ENCODE measurements at regions not wholly inside any gene's neighbourhood (a gene's known extent, or its start where the extent isn't known, plus 50 kb on each side); places are given as distances from the start of the nearest gene placed in this dataset.

DNA sequence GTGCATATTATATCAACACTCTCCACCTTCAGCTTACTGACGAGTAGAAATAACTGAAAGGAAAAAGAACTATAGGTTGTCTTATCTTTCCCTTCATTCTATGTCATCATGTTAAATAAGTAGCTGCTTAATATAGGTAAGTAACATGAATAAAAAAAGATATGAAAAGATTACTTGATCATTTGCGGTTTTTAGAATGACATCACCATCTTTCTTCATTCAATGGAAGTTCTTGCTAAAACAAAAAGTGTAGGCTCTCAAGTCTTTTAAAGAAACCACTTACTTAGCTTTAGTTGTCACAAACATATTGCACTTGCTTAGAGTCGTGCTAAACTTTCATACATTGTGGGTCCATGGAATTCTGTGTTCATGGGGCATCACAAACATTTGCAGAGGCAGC lies 331.1 kb upstream of the DEPDC1 start (continued):
- TF ChIP-seq, protein P1, sequence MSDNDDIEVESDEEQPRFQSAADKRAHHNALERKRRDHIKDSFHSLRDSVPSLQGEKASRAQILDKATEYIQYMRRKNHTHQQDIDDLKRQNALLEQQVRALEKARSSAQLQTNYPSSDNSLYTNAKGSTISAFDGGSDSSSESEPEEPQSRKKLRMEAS (IDR thresholded peaks at IDR 0.05), result no peak
- TF ChIP-seq HNF4A (conservative IDR thresholded peaks at IDR 0.05) (no peak), FOXA2 (IDR thresholded peaks at IDR 0.05) (no peak), EGR1 (IDR thresholded peaks at IDR 0.05; ENCODE audit: low read depth in 2 of 2) (no peak), RXRA (IDR thresholded peaks at IDR 0.05) (no peak), YY1 (IDR thresholded peaks at IDR 0.05) (no peak)
- TF ChIP-seq, protein P2, sequence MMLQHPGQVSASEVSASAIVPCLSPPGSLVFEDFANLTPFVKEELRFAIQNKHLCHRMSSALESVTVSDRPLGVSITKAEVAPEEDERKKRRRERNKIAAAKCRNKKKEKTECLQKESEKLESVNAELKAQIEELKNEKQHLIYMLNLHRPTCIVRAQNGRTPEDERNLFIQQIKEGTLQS (IDR thresholded peaks at IDR 0.05), result no peak

DNA sequence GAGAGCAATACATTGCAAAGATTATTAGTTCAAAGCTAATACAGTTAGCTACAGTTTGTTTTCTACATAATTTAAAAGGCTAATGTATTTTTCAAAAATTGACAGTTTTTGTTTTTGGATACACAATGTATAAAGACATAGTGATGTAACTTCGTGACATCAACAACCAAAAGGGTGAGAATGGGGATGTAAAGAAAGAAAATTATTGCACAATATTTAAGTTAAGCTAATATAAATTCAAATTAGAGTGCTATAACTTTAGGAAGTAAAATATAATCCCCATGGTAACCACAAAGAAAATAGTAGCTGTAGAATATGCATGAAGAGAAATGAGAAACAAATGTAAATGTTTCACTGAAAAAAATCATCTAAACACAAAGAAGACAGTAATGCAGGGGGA lies 334.4 kb upstream of the DEPDC1 start:
- no peak overlapping the region for H3K4me3 ChIP-seq (ENCODE audit: low read depth in 1 of 3, low read length in 3 of 3)
- H3K36me3 ChIP-seq (ENCODE audit: control insufficient read depth in 4 of 4, insufficient read depth in 3 of 4, low read depth in 1 of 4, low read length in 3 of 4), result no peaks in the 10 kb centered on the region
- TF ChIP-seq, protein P1 (IDR thresholded peaks at IDR 0.05), result no peak
- peaks cover 0 to 4% (median under 1%) of the 10 kb centered on the region in 4 donors for H3K9me3 ChIP-seq (ENCODE audit: control insufficient read depth in 4 of 4, low read length in 3 of 4)
- no peak overlapping the region for H3K27ac ChIP-seq (ENCODE audit: low read depth in 1 of 2, low read length in 2 of 2)
- H3K9ac ChIP-seq (ENCODE audit: low read depth in 1 of 2, low read length in 2 of 2), result no peak overlapping the region
- no peak for DNase-seq (ENCODE audit: low spot score)
- H3K27me3 ChIP-seq (ENCODE audit: control insufficient read depth in 4 of 4, insufficient read depth in 4 of 4, low read length in 3 of 4), result no peaks in the 10 kb centered on the region
- no peaks in the 10 kb centered on the region for H3K4me1 ChIP-seq (ENCODE audit: control insufficient read depth in 4 of 4, insufficient read depth in 4 of 4, low read length in 3 of 4)
- WGBS, result 0% methylated on average over 1 of the region's 1 CpG

DNA sequence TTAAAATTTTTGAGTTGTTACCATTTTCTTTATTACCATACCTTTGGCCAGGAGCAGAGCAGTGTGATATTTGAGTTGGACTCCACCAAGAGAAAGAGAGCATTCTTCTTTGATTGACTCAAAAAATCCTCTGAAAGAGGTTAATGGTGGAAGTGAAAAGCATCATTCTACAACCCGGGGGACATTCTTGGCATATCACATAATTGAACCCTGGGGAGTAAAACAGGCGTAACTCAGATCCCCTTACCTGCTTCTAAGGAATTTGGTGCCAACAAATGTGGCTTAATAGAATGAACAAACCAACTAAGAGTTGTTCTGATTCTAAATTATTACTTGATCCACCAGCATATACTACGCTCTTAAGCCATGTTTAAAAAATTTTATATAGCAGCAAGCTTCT lies 351.1 kb upstream of the DEPDC1 start:
- no peak overlapping the region for H3K4me3 ChIP-seq (ENCODE audit: low read depth in 1 of 3, low read length in 3 of 3)
- WGBS, result 87% methylated on average over 3 of the region's 3 CpGs
- H3K27ac ChIP-seq (ENCODE audit: low read depth in 1 of 2, low read length in 2 of 2), result no peak overlapping the region
- TF ChIP-seq, protein P3, sequence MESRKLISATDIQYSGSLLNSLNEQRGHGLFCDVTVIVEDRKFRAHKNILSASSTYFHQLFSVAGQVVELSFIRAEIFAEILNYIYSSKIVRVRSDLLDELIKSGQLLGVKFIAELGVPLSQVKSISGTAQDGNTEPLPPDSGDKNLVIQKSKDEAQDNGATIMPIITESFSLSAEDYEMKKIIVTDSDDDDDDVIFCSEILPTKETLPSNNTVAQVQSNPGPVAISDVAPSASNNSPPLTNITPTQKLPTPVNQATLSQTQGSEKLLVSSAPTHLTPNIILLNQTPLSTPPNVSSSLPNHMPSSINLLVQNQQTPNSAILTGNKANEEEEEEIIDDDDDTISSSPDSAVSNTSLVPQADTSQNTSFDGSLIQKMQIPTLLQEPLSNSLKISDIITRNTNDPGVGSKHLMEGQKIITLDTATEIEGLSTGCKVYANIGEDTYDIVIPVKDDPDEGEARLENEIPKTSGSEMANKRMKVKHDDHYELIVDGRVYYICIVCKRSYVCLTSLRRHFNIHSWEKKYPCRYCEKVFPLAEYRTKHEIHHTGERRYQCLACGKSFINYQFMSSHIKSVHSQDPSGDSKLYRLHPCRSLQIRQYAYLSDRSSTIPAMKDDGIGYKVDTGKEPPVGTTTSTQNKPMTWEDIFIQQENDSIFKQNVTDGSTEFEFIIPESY (IDR thresholded peaks at IDR 0.05), result no peak
- TF ChIP-seq RXRA (IDR thresholded peaks at IDR 0.05), result no peak
- no peak overlapping the region for H3K9ac ChIP-seq (ENCODE audit: low read depth in 1 of 2, low read length in 2 of 2)
- no peaks in the 10 kb centered on the region for H3K4me1 ChIP-seq (ENCODE audit: control insufficient read depth in 4 of 4, insufficient read depth in 4 of 4, low read length in 3 of 4)
- no peaks in the 10 kb centered on the region for H3K9me3 ChIP-seq (ENCODE audit: control insufficient read depth in 4 of 4, low read length in 3 of 4)
- H3K27me3 ChIP-seq (ENCODE audit: control insufficient read depth in 4 of 4, insufficient read depth in 4 of 4, low read length in 3 of 4), result no peaks in the 10 kb centered on the region
- DNase-seq (ENCODE audit: low spot score), result no peak
- H3K36me3 ChIP-seq (ENCODE audit: control insufficient read depth in 4 of 4, insufficient read depth in 3 of 4, low read depth in 1 of 4, low read length in 3 of 4), result no peaks in the 10 kb centered on the region

DNA sequence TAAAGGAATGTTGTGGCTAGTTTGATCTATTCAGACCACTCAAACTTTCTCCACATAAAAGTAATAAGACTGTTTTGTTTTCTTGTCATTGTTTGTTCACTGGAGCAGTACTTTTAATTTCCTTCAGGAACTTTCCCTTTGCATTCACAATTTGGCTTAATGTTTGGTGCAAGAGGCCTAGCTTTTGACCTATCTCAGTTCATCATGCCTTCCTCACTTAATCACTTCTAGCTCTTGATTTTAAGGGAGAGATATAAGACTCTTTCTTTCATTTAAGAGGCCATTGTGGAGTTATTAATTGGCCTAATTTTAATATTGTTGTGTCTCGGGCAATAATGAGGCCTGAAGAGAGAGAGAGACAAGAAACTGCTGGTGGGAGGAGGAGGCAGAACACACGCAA lies 371.7 kb upstream of the DEPDC1 start:
- no peak for DNase-seq (ENCODE audit: low spot score)
- H3K9me3 ChIP-seq (ENCODE audit: control insufficient read depth in 4 of 4, low read length in 3 of 4), result peaks cover 0 to 4% (median 0%) of the 10 kb centered on the region in 4 donors
- no peak for TF ChIP-seq FOXA1 (IDR thresholded peaks at IDR 0.05)
- no peaks in the 10 kb centered on the region for H3K36me3 ChIP-seq (ENCODE audit: control insufficient read depth in 4 of 4, insufficient read depth in 3 of 4, low read depth in 1 of 4, low read length in 3 of 4)
- no peaks in the 10 kb centered on the region for H3K27me3 ChIP-seq (ENCODE audit: control insufficient read depth in 4 of 4, insufficient read depth in 4 of 4, low read length in 3 of 4)
- no peak overlapping the region for H3K27ac ChIP-seq (ENCODE audit: low read depth in 1 of 2, low read length in 2 of 2)
- no peaks in the 10 kb centered on the region for H3K4me1 ChIP-seq (ENCODE audit: control insufficient read depth in 4 of 4, insufficient read depth in 4 of 4, low read length in 3 of 4)
- no peak overlapping the region for H3K4me3 ChIP-seq (ENCODE audit: low read depth in 1 of 3, low read length in 3 of 3)
- H3K9ac ChIP-seq (ENCODE audit: low read depth in 1 of 2, low read length in 2 of 2), result no peak overlapping the region
- 95% methylated on average over 2 of the region's 2 CpGs for WGBS

DNA sequence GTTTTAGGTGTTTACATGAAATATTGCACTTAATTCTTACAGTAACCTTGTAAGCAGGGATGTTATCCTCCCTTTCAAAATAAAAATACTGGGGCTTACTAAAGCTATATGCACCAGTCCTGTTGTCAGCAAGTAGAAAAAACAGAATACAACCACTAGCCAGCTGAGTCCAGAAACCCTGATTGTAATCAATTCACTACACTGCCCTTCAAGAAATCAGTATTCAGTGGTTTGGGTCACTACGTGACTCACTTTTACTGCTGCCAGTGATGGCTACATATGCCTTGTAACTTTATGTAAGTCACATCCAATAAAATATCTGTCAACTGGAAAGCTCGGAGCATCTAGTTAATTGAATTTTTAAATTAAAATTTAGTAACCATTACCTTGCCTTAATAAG lies 376.3 kb upstream of the DEPDC1 start:
- H3K4me1 ChIP-seq (ENCODE audit: control insufficient read depth in 4 of 4, insufficient read depth in 4 of 4, low read length in 3 of 4), result no peaks in the 10 kb centered on the region
- H3K4me3 ChIP-seq (ENCODE audit: low read depth in 1 of 3, low read length in 3 of 3), result no peak overlapping the region
- WGBS, result 59% methylated on average over 2 of the region's 2 CpGs
- DNase-seq (ENCODE audit: low spot score), result no peak
- no peaks in the 10 kb centered on the region for H3K27me3 ChIP-seq (ENCODE audit: control insufficient read depth in 4 of 4, insufficient read depth in 4 of 4, low read length in 3 of 4)
- H3K36me3 ChIP-seq (ENCODE audit: control insufficient read depth in 4 of 4, insufficient read depth in 3 of 4, low read depth in 1 of 4, low read length in 3 of 4), result no peaks in the 10 kb centered on the region
- peaks cover 0 to 5% (median 0%) of the 10 kb centered on the region in 4 donors for H3K9me3 ChIP-seq (ENCODE audit: control insufficient read depth in 4 of 4, low read length in 3 of 4)
- H3K9ac ChIP-seq (ENCODE audit: low read depth in 1 of 2, low read length in 2 of 2), result no peak overlapping the region
- no peak overlapping the region for H3K27ac ChIP-seq (ENCODE audit: low read depth in 1 of 2, low read length in 2 of 2)
- TF ChIP-seq SP1 (IDR thresholded peaks at IDR 0.05) (no peak), JUND (IDR thresholded peaks at IDR 0.05) (no peak), HNF4A (conservative IDR thresholded peaks at IDR 0.05) (no peak), FOXA1 (IDR thresholded peaks at IDR 0.05) (no peak), RXRA (IDR thresholded peaks at IDR 0.05) (no peak), TAF1 (conservative IDR thresholded peaks at IDR 0.05) (no peak), GABPA (IDR thresholded peaks at IDR 0.05 in 1 of 2, conservative IDR thresholded peaks at IDR 0.05 in 1 of 2) (no peak), NR2F2 (IDR thresholded peaks at IDR 0.05) (no peak), FOXA2 (IDR thresholded peaks at IDR 0.05) (no peak), EGR1 (IDR thresholded peaks at IDR 0.05; ENCODE audit: low read depth in 2 of 2) (no peak), RAD21 (IDR thresholded peaks at IDR 0.05) (no peak)
- TF ChIP-seq, protein P2 (IDR thresholded peaks at IDR 0.05), result no peak
- TF ChIP-seq, protein P1 (IDR thresholded peaks at IDR 0.05), result no peak
